SK-N-MC (cell line): ENCODE measurements at regions not wholly inside any gene's neighbourhood (a gene's known extent, or its start where the extent isn't known, plus 50 kb on each side); places are given as distances from the start of the nearest gene placed in this dataset.
"Not testable (repeated sequence)": the region's sequence is repeated elsewhere in the genome, so short reads cannot be mapped to it uniquely, and the experiment has no call there.

Experiments used
- EZH2 ChIP-seq: fragments of 200-600 bp; sonication (generic); IDR thresholded peaks from one replicate; pipeline ENCODE4 v1.6.1; 2017; ENCODE audit warnings: antibody characterized with exemption
- POLR2AphosphoS5 ChIP-seq: IDR thresholded peaks from 2 replicates; pipeline ENCODE4 v1.6.1; 2012; ENCODE audit warnings: mild to moderate bottlenecking, low read depth, low read length, borderline replicate concordance

GRCh38 chr4:189631568-189631916, 309.1 kb upstream of the FRG1 start:
- not testable (repeated sequence) for TF ChIP-seq POLR2AphosphoS5, EZH2
